GM21737 (cell line): ENCODE measurements at regions not wholly inside any gene's neighbourhood (a gene's known extent, or its start where the extent isn't known, plus 50 kb on each side); places are given as distances from the start of the nearest gene placed in this dataset.

Experiments used
- ATAC-seq: cut with Tn5 transposase; IDR thresholded peaks from one replicate; pipeline ENCODE4 v1.9.1; 2021; ENCODE audit warnings: mild to moderate bottlenecking, moderate library complexity; ENCODE audit not compliant: unreplicated experiment

DNA sequence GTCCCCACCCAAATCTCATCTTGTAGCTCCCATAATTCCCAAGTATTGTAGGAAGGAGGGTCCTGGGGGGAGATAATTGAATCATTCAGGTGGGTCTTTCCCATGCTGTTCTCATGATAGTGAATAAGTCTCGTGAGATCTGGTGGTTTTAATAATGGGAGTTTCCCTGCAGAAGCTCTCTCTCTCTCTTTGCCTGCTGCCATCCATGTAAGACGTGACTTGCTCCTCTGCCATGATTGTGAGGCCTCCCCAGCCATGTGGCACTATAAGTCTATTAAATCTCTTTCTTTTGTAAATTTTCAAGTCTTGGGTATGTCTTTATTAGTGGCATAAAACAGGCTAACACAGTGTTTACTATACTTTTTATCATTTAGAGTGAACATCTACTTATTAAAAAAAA is 338.8 kb downstream of the ANKRD7 start:
- ATAC-seq = no peak

GRCh38 chr7:118572604-118573003 is 348.1 kb downstream of the ANKRD7 start:
- ATAC-seq = no peak

GRCh38 chr7:118573085-118573484 is 348.6 kb downstream of the ANKRD7 start:
- ATAC-seq = no peak

DNA sequence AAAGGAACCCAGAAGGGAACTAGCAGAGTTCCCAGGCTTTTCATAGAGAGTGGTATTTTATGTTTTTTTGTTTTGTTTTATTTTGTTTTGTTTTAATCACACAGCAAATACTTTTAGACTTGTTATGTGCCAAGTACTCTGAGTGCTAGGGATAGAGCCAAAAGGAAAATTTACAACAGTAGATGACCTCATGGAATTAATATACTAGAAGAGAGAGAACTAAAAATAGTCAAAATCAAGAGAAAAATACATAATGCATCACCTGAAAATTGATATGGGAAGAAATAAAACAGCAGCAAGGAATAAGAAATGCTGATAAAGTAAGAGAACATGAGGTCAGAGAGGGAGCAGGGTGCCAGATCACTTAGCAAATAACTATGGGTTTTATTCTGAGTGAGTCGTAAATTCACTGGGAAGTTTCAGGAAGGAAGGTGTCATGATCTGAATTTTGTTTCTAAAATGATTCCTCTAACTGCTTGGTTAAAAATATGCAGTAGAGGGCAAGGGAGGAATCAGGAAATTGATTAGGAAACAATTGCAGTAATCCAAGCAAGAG is 351.0 kb downstream of the ANKRD7 start:
- ATAC-seq = no peak

DNA sequence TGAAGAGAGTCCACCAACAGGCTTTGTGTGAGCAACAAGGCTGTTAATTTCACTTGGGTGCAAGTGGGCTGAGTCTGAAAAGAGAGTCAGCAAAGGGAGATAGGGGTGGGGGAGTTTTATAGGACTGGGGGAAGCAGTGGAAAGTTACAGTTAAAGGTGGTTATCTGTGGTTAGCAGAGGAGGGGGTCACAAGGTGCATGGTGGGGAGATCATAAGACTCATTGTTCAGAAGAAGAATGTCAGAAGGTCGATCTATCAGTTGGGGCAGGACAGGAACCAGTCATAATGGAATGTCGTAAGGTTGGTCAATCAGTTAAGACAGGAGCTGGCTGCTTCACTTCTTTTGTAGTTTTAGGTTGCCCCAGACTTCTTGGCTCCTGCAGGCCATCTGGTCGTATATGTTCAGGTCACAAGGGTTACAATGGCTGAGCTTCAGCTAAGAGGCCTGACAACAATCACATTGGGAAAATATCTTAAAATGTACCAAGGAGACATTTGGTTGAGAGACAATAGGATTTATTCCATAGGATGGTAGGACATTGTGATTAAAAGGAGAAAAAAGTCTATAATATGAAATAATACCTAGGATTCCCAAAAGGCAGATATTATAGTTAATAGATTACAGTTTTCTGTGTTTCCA is 356.4 kb downstream of the ANKRD7 start:
- no peak for ATAC-seq

DNA sequence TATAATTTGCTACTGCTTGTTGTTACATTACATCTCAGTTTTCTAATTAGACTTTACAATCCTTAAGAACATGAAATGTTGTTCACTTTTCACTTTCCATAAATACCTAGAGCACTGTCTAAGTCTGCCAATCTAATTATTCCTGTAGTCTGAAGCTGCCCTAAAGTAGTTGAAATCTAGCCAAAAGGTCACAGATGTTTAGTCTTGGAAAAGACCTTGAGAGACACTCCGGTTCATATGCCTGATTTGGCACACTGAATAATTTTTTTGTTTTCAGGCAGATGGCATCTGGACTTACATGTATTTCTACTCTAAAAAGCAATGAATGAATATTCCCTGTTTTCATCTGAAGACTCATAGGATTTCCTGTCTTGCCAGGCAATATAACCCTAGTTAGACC is 359.1 kb downstream of the ANKRD7 start:
- ATAC-seq = no peak

DNA sequence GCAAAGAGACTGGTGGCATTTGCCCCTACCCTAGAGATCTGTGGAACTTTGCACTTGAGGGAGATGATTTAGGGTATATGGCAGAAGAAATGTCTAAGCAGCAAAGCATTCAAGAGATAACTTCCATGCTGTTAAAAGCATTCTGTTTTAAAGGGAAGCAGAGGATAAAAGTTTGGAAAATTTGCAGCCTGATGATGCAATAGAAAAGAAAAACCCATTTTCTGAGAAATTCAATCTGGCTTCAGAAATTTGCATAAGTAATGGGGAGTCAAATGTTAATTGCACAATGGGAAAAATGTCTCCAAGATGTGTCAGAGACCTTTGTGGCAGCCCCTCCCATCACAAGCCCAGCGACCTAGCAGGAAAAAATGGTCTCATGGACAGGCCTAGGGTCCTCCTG is 361.7 kb downstream of the ANKRD7 start:
- ATAC-seq = no peak

- ATAC-seq = peak; percentile 65
Measured at GRCh38 chr7:118590107-118590506, 365.6 kb downstream of the ANKRD7 start.

GRCh38 chr7:118602090-118602489 is 377.6 kb downstream of the ANKRD7 start:
- ATAC-seq = no peak

- ATAC-seq = no peak
Measured at GRCh38 chr7:118606602-118607001, 382.1 kb downstream of the ANKRD7 start.

GRCh38 chr7:118609207-118609606 is 384.7 kb downstream of the ANKRD7 start:
- no peak for ATAC-seq

DNA sequence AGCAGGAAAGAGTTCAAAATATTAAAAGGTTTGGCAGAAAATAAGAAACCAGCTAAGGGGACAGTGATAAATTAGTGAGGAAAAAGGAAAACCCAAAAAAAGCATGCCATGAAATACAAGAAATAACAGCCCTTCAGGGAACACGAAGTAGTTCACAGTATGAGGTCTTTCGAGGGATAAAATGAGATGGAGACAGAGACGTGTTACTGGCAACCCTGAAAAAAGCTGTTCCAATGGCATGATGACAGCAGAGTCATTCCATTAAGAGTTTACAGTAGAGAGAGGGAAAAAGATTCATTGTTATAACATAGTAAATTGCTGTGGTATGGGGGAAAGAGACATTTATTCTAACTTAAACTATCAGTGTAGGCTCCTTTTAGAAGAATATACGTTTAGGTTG is 391.2 kb downstream of the ANKRD7 start:
- ATAC-seq = no peak

DNA sequence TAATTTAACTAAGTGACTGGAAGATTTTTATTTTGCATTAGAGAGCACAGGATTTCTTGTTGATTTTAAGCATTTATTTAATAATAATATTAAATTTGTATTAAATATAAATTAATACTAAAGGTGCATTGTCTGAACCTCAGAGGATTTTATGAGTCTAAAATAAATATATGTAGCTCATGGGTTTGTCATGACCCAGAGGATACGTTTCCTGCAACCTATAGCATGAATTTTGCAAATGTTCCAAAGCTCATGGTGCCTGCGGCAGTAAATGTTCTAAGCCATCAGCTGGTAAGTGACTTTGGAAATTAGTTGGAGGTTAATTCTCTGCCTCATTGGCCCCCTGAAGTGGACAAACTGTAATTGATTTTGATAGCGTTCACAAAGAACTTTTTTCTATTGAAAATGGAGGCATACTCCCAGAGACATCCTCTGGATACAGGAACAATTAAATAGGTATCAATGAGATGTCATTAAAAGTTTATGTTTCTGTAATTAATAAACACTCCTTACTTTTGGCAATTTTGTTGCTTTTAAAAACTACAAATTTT is 397.4 kb downstream of the ANKRD7 start:
- ATAC-seq = no peak

DNA sequence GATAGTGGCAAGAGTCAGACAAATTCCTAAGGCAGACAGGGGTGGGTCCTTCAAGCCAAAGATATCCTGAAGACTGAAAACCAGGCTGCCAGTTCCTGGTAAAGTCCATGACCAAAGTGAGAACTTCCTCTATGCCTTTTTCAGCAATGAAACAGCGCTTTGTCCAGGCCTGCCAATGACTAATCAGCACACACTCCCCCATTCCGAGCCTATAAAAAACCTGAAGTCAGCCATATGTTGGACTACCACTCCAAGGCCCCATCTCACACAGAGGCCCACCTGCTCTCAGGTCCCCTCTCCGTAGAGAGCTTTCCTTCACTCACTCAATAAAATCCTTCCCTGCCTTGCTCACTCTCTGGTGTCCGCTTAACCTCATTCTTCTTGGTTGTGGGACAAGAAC is 402.2 kb downstream of the ANKRD7 start:
- no peak for ATAC-seq

DNA sequence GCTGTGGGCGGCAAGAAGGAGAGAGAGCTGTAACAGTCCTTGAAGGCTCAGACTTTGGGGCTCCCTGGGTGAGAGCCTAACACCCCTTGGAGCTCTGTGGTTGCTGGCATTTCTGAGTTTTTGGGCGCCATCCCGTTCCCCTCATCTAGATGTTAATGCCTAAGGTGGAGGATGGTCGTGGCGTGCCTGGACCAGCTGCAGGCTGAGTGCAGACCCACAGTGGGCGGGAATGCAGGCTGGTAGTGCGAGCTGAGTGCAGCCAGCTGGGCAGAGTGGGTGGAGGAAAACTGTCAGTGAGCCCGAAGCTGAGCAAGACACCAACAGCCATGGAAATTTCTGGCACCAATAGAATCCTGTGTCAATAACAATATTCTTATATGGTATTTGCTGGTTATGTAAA is 403.0 kb downstream of the ANKRD7 start:
- ATAC-seq = no peak

DNA sequence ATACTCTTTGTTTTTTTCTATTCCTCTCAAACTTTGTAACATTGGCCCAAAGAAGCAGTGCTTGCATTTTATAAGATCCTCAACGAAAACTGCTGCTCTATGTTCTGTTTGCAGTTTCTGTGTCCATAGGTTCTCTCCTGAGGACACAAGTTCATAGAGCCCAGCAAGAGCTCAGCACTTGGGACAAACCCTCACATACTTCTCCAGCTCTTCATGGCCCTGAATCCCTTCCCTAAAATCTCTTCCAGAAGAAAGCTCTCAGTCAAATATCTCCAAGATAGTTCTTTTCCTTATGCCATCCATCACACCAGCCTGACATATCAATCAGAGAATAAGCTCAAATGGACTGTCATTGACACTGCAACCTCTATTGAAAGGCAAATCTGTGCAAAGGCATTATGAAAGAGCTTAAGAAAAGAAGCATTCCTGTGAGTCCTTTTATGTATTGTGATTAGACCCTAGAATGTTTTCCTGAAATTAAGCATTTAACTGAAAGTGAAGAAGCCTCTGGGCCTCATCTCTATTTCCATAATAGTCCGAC is 405.5 kb downstream of the ANKRD7 start:
- no peak for ATAC-seq

DNA sequence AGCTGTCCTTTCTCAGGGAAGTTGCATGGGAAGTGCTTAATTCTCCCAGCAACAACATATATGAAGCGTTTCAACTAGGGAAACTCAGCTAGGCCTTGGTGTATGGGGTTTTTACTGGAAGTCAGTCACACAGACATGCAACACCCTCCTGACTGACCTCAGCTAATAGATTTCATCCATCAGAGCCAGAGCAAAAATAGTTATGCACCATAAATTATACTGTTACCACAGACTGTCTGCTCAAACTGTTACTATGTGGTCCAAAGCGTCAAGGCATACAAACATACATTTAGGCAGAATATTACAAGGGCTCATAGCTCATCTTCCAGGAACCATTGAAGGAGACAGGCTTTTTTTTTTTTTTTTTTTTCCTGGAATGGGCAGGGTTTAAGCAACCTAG is 417.9 kb downstream of the ANKRD7 start:
- no peak for ATAC-seq

DNA sequence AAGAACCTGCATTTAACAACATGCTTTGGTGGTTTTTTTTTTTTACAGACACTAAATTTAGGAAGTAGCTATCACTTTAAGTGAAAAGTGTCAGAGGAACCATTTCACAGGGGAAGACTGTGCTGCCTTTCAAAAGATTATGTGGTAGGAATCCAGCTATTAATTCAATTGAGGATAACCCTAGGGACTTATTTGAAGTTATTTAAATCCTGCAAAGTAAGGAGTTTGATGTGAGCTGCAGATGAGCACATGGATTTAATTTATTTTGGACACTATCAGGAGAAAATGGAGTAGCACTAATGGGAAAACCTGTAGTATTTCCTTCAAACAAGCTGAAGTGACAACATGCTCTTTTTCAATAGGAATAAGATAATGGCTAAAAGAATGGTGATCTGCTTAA is 419.8 kb downstream of the ANKRD7 start:
- no peak for ATAC-seq

- ATAC-seq = no peak
Measured at GRCh38 chr7:118648002-118648401, 423.5 kb downstream of the ANKRD7 start.

GRCh38 chr7:118657391-118658005 is 433.0 kb downstream of the ANKRD7 start:
- ATAC-seq = no peak

- ATAC-seq = no peak
Measured at GRCh38 chr7:118662266-118662665, 437.8 kb downstream of the ANKRD7 start.

DNA sequence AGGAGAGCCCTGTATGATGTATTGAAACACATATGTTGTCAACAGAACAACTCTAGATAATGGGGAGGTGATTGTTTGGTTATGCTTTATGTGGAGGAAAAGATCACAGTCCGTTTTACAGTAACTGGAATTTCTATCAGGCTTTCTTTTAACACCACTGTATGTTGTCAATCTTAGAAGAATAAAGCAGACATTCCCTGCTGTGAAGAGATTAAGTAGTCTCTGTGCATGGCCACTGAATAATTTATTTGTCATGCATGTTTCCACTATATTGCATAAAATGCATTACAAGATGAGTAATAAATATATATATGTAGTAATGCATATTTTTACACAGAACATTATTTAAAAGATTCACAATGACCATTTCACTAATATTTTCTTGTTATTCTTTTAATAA is 440.0 kb downstream of the ANKRD7 start:
- no peak for ATAC-seq
